D721Med (cell line): ENCODE measurements at regions not wholly inside any gene's neighbourhood (a gene's known extent, or its start where the extent isn't known, plus 50 kb on each side); places are given as distances from the start of the nearest gene placed in this dataset.
A peak's percentile ranks its signal among the peaks of the same experiment; 100 is the strongest.

ENCODE experiments used
- DNase-seq: peaks from one replicate; pipeline ENCODE4 v3.0.0; 2011; ENCODE audit warnings: low spot score; ENCODE audit not compliant: insufficient read length
- FAIRE-seq: peaks from 2 replicates; lab custom pipeline; 2011; peaks lifted over from hg19 to GRCh38; lab: Jason Lieb, UNC
- TF ChIP-seq, protein P1 (sequence below): IDR thresholded peaks from 2 replicates; pipeline ENCODE4 v1.5.1; 2012; ENCODE audit warnings: mild to moderate bottlenecking, control low read depth; ENCODE audit not compliant: insufficient read depth; ENCODE audit errors: missing control alignments

DNA sequence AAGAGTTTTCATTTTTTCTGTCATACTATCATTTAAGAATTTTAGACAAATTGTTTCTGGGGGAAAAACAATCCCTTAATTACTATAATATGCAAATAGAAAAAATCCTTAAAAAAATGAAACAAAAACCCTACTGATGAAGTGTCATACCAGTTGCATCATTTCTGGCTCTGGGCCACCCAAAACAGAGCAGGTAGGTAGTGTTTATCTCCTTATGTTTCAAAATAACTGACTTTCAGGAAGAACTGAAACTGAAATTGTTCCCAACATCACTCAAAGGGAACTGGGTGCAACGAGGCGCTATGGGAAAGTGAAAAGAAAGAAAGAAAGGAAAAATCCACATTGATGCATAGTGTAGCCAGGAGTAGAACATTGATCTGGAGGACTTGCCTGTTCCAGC is 653.1 kb upstream of the SOX9 start:
- FAIRE-seq (no peak), DNase-seq (no peak)
- TF ChIP-seq, protein P1, sequence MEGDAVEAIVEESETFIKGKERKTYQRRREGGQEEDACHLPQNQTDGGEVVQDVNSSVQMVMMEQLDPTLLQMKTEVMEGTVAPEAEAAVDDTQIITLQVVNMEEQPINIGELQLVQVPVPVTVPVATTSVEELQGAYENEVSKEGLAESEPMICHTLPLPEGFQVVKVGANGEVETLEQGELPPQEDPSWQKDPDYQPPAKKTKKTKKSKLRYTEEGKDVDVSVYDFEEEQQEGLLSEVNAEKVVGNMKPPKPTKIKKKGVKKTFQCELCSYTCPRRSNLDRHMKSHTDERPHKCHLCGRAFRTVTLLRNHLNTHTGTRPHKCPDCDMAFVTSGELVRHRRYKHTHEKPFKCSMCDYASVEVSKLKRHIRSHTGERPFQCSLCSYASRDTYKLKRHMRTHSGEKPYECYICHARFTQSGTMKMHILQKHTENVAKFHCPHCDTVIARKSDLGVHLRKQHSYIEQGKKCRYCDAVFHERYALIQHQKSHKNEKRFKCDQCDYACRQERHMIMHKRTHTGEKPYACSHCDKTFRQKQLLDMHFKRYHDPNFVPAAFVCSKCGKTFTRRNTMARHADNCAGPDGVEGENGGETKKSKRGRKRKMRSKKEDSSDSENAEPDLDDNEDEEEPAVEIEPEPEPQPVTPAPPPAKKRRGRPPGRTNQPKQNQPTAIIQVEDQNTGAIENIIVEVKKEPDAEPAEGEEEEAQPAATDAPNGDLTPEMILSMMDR: no peak

DNA sequence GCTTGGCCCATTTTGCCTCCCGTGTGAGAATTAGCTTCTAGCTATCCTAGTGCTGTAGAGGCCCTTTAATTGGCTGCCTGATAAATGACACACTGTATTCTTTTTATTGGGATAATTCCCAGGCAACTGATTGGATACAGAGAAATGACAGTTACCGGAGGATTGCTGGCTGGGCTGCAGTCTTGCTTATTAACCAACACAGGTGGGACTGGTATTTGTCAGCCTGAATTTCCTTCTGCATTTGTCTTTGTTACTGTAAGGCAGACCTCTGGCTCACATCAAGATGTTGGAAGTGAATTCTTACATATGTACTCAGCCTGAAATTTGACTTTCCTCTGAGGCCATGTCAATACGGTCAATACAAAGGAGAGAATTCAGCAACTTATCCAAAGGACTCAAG is 650.8 kb upstream of the SOX9 start:
- DNase-seq: no peak
- FAIRE-seq: no peak
- TF ChIP-seq, protein P1: no peak

DNA sequence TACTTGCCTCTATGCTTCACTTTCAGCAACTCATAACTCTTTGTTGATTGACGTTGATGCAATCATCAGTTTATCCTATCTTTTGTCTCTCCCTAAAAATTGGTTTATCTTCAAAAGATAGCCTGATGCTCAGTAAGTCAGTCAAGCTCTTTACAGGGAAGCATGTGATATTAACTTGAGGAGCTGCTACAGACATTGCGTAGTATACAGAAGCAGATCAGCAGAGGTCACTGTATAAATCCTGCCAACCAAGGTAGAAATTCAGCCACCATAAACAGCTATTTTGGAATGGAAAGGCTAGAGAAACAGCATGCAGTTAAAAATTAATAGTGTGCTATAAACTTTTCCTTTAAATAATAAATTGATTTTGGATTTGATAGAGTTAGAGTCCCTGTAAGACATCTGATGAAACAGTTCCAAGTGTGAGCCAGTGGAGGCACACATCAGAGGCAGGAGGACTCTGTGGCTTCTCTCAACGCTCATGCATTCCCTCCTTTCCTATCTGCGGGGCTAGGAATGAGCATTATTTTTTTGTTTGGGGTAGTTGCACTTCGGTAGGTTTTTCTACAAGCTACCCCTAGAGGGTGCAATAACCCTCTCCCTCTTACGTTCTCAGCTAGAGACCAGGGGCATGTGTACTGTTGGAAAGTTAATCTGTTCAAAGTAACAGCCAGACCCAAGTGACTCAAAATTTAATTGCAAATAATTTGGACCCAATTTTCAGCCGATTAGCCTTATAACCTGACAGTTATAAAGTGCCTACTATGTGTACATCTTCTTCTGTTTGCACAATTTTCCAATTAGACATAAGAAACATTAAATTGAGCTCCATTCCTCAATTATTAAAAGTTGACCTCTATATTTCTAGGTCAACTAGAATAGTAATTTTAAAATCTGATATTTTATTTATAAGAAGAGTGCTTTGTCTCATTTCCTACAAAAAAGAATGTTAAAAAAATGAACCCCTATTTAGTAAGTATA is 647.7 kb upstream of the SOX9 start:
- TF ChIP-seq, protein P1: peak; percentile 94
- DNase-seq: no peak
- FAIRE-seq: no peak

DNA sequence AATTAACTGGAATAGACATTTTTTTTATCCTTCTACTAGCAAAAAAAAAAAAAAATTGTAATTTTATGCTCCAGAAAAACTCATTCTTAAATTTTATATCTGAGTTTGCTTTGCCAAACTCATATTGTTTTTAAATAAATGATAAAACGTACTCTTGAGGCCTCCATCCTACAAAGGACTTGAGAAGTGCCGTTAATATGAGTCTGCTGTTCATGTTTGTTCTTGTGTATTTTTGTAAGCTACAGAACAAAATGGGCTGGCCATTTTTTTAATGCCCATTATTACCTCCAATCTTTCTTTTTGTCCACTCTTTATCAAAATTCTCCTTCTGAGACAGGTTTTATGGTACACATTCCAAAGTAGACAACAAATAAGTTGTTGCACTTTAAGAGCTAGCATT is 643.5 kb upstream of the SOX9 start:
- FAIRE-seq (no peak), DNase-seq (no peak)
- TF ChIP-seq, protein P1: no peak

DNA sequence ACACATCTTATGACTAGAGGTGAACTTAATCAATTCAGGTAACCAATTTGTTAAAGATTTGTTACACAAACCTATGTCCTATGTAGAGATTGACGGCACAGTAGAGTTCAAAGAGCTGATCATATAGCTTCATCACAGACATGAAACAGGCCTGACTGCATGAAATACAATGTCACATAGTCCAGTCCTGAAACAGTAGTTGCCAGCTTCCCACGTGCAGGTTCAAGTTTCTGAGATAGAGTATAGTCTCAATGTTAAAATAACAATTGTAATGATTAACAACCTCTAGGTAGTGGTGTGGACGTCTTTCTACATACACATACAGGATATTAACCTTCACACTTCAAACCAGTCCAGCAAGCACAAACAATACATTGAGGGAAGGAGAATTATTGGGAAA is 640.7 kb upstream of the SOX9 start:
- TF ChIP-seq, protein P1: no peak
- FAIRE-seq (no peak), DNase-seq (no peak)

DNA sequence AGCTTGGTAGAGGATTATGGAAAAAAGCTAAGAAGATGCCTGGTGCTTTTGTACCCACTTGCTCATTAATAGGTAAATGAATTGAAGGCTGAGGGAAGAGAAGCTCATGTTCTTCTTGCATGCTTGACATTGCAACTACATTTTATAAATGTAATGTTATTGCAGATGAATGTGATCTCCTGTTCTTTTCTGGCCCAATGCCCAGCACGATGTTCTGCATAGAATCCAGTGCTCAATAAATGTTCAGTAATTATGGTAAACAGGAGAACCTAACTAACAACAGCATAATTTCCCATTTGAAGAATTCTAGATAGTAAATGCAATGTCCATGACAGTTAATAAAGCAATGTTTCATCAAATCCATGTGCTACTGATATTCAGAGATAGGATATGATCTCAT is 638.2 kb upstream of the SOX9 start:
- TF ChIP-seq, protein P1: no peak
- DNase-seq (no peak), FAIRE-seq (no peak)

DNA sequence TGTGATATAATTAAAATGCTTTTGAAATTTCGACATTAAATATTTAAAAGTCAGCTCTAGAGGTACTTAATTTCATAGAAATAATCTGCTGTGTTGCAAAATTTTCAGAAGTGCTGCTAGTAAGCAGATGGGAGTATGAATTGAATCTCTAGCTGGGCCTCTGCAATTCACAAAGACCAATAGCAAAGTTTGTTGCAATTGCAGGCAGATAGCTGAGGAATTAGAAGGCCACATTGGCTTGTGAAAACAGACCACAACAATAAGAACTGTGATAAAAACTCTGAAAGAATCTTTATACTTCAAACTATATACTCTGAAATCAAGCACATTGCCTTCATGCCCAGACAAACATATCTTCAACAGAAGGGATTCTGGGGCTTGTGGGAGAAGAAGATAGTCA is 636.3 kb upstream of the SOX9 start:
- no peak for DNase-seq
- no peak for FAIRE-seq
- TF ChIP-seq, protein P1: no peak
